Left cardiac atrium (tissue), 4 donors: ENCODE measurements at regions not wholly inside any gene's neighbourhood (a gene's known extent, or its start where the extent isn't known, plus 50 kb on each side); places are given as distances from the start of the nearest gene placed in this dataset.
A peak's percentile ranks its signal among the peaks of the same experiment; 100 is the strongest.
"Not testable (repeated sequence)": the region's sequence is repeated elsewhere in the genome, so short reads cannot be mapped to it uniquely, and the experiment has no call there.

Experiments used
- ATAC-seq, 2 donors: fragments of 200-7000 bp; cut with Tn5 transposase; one replicate each; pipeline ENCODE4 v1.9.1; 2020; ENCODE audit warnings: mild to moderate bottlenecking in 2 of 2, moderate library complexity in 2 of 2
- DNase-seq: peaks from one replicate; pipeline ENCODE4 v3.0.0-alpha.2; 2020
- intact Hi-C, 2 donors: fragments of 100-400 bp; cut with DNase I; formaldehyde crosslinking; loops; one replicate each; pipeline versions ENCODE4 v1.14.1 to v1.15.1; 2022 to 2023
- donor health status: DM: no; HTN: yes; CAD: no.
- donor health status: DM: no; HTN: yes; CAD: no; lungs with severe emphysema.
- donor health status: DM: yes; HTN: yes; CAD: no.
- donor health status: Dilated cardiomyopathy.

GRCh38 chr10:64617085-64617484, 1095.9 kb downstream of the REEP3 start:
- no peak for DNase-seq
- peak in 1 of 2 donors; percentile 30 for ATAC-seq
- intact Hi-C loops: no loop called here

GRCh38 chr10:64619102-64619501, 1097.9 kb downstream of the REEP3 start:
- ATAC-seq: no peak
- intact Hi-C loops: no loop called here
- DNase-seq: no peak

GRCh38 chr10:64626924-64627323, 1105.7 kb downstream of the REEP3 start:
- DNase-seq: no peak
- intact Hi-C loops: no loop called here
- no peak for ATAC-seq

GRCh38 chr10:64630534-64630933, 1109.3 kb downstream of the REEP3 start:
- DNase-seq: no peak
- ATAC-seq: no peak
- intact Hi-C loops: no loop called here

GRCh38 chr10:64635906-64636305, 1114.7 kb downstream of the REEP3 start:
- DNase-seq: no peak
- intact Hi-C loops: no loop called here
- no peak for ATAC-seq

DNA sequence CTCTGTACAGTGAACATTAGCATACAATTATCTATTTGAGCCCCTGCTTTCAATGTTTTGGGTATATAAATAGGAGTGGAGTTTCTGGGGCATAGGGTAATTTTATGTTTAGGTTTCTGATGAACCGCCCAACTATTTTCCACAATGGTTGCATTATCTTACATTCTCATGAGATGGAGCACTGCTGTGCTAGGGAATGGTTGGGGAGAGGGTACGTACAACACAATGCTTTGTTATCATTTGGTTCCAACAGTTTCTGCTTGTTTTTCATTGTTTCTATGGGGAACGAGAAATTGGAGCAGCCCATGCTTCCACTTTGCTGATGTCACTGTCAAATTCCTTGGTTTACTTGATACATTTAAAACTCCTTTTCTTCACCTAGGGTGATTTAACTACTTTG, 1115.3 kb downstream of the REEP3 start:
- ATAC-seq (no peak), DNase-seq (no peak)
- intact Hi-C loops: no loop called here

DNA sequence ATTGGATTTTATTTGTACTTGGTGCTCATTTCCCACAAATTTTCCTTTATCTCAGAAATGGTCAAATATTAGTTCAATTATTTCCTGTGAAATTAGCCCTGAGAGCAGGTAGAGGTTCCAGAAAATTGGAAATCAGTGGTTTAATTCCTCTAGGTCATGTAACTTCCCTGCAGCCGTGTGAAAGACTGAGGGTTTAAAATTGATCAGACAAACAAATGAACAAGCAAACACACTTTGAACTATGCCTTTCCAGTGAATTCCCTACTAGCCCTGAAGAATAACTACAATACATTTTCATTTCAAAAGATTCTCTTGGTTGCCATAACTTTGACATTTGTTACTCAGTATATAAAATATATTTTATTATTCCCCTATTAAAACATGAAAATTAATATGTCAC, 1116.7 kb downstream of the REEP3 start:
- intact Hi-C loops: no loop called here
- DNase-seq (no peak), ATAC-seq (no peak)

DNA sequence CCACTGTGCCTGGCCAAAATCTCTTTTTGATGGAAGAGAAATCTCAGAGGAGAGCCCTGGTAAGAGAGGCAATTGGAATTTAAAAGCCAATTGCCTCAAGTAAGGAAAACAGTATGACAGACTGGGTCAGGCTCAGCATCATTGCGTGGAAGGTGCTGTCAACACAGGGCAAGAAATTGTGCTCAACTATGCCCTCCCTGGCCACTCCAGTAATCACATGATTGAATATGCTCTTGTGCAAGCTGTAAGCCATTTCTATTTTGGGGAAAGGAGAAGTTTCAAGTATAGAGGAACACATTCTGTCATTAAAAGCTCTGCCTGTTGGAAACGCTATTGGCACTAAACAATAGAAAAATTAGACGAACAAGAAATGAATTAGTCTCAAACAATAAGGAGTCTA, 1127.7 kb downstream of the REEP3 start:
- intact Hi-C loops: no loop called here
- no peak for DNase-seq
- no peak for ATAC-seq

DNA sequence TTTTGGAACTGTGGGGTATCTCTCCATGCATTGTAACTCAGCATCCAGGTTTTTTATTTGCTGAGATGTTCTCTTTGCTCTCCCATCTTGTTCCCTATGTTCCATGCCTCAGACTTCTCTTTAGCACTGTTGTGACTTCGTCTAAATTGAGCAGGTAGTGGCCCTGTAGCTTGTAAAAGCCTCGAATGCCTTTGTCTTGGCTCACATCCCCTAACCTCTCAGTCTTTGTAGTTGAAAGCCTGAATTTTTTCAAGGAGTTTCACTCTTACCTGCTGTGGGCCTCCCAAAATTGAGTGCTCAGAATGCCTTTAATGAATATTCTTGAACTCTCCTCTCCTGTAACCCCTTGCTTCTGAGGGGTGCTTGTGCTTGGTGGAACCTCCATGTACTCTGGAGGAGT, 1137.3 kb downstream of the REEP3 start:
- ATAC-seq (no peak), DNase-seq (no peak)
- intact Hi-C loops: no loop called here

GRCh38 chr10:64659311-64659710, 1138.1 kb downstream of the REEP3 start:
- DNase-seq: no peak
- ATAC-seq: no peak
- intact Hi-C loops: no loop called here

- DNase-seq (no peak), ATAC-seq (no peak)
- intact Hi-C loops: no loop called here
Measured at GRCh38 chr10:64682043-64682442, 1160.8 kb downstream of the REEP3 start.

- intact Hi-C loops: no loop called here
- ATAC-seq: no peak
- no peak for DNase-seq
Measured at GRCh38 chr10:64690194-64690593, 1169.0 kb downstream of the REEP3 start.

- ATAC-seq (no peak), DNase-seq (no peak)
- intact Hi-C loops: no loop called here
Measured at GRCh38 chr10:64699244-64699643, 1178.0 kb downstream of the REEP3 start.

DNA sequence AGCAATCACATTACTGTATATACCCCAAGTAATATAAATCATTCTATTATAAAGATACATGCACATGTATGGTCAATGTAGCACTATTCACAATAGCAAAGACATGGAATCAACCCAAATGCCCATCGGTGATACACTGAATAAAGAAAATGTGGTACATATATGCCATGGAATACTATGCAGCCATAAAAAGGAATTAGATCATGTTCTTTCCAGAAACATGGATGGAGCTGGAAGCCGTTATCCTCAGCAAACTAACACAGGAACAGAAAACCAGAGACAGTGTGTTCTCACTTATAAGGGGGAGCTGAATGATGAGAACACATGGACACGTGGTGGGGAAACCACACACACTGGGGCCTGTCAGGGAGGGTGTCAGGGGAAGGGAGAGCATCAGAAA, 1180.9 kb downstream of the REEP3 start:
- intact Hi-C loops, ATAC-seq, DNase-seq: not testable (repeated sequence)

DNA sequence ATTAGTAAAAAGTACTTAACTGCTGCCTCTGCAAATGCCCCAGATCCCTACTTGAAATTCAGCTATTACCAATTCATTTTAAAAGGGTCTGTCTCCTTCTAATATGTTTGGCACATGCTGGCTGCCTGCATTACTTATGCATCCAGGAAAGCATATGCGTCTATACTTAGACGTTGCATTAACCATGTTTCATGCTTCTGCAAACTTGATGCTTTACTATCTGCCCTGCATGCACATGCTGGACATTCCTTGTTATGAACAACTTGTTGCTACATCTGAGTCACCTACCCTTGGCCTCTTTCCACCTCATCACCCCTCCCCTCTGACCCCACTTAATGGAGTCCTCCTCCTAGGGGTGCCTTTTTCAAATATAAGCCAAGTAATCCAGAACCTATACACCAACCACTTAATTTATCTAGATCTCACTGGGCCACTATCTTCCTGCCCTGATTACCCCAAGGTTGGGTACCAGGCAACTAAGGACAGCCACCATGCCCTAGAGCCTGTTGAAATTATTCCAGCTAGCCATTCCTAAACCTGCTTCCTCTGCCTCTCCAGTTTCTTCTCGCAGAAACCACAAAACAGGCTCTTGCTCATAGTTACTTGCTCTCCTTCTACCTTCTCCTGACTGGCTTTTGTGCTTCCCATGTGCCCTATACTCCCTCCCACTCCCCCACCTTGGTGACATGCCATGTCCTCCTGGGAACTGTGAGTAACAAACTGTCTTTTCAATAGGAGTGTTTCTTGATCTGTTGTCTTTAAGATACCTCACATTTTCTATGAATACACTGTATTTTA, 1187.9 kb downstream of the REEP3 start:
- ATAC-seq: no peak
- intact Hi-C loops: no loop called here
- no peak for DNase-seq

GRCh38 chr10:64726466-64726865, 1205.3 kb downstream of the REEP3 start:
- DNase-seq (no peak), ATAC-seq (no peak)
- intact Hi-C loops: no loop called here

GRCh38 chr10:64731016-64731415, 1209.8 kb downstream of the REEP3 start:
- no peak for ATAC-seq
- intact Hi-C loops: no loop called here
- no peak for DNase-seq

DNA sequence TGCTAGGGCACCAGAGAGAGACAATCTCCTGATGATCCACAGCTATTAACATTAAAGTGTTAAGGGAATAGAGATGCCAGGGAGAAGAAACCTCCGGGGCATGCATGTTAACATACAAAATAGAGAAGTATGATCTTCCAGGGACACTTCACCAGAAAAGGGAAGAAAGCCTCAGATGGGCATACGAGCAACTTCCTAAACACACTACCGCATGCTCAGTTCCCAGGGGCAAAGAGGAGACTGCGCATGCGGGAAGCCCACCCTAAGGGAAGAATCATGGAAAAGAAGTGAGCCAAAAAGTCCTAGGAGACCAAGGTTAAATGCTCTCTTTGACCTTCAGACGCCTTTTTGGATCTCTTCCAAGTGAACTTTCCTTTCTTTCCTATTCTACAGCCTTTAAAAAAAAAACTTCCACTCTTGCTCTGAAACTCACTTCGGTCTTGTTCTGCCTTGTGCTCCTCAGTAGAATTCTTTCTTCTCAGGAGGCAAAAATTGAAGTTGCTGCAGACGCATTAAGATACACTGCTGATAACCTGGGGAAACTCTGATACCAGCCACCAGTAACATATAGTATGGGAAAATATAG, 1211.3 kb downstream of the REEP3 start:
- no peak for DNase-seq
- intact Hi-C loops: no loop called here

GRCh38 chr10:64733980-64734379, 1212.8 kb downstream of the REEP3 start:
- intact Hi-C loops: no loop called here
- ATAC-seq: no peak
- DNase-seq: no peak

More for the DNA sequence above, 1211.3 kb downstream of the REEP3 start:
- ATAC-seq: no peak

DNA sequence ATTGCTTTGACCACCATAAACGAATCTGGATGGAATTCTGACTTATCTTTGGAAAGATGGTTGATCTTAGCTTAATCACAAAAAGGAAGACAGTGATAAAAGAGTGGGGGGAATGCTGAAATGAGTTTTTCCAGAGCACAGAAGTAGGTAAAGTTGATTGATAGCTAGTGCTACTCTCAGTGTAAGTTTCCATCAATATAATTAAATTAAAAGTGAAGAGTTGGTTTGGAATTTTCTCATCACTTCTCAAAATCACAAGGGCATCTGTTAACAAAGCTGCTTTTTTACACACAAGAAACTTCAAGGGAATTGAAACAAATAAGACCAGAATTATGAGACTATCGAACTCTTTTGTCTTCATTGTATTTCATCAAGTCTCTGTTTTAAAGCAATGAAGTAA, 1217.3 kb downstream of the REEP3 start:
- intact Hi-C loops: no loop called here
- DNase-seq (no peak), ATAC-seq (no peak)

DNA sequence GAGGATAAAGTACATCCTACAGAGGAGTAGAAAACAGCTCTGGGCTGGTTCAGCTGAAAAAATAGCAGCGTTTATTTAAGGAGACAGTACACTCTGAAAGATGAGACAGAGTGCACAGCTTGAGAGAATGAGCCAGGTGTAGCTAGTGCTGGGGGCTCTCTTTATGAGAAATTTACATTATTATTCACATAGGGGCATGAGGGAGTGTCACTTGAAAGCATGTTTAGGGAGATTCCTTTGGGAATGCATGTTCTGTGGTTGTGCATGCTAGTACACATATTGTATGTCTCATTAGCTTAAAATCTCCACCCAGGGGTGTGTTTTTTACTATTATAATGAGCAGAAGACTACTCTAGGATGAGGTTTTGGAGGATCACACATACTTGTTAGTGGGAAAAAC, 1224.4 kb downstream of the REEP3 start:
- intact Hi-C loops: no loop called here
- DNase-seq: no peak

More for the DNA sequence above, 1224.4 kb downstream of the REEP3 start:
- no peak for ATAC-seq
